Spleen (tissue), 11 donors: ENCODE measurements at regions not wholly inside any gene's neighbourhood (a gene's known extent, or its start where the extent isn't known, plus 50 kb on each side); places are given as distances from the start of the nearest gene placed in this dataset.

Experiments
- DNase-seq: peaks from one replicate; pipeline ENCODE4 v3.0.0-alpha.2; 2020
- H3K27ac ChIP-seq, 8 donors: fragments of 200-600 bp; sonication (generic) in 7 of 8; 1 replicate in 4 of 8; 2 replicates in 4 of 8; pipeline versions ENCODE4 v1.5.0 to v1.8.0; 2016 to 2021; ENCODE audit warnings: inconsistent platforms in 4 of 8, mild to moderate bottlenecking in 4 of 8, moderate library complexity in 1 of 8
- H3K27me3 ChIP-seq, 7 donors: fragments of 200-600 bp; sonication (generic) in 6 of 7; replicated peaks in 1 of 7; 1 replicate in 4 of 7; 2 replicates in 3 of 7; pipeline versions ENCODE4 v1.5.0 to v1.8.0; 2016 to 2021; ENCODE audit warnings: inconsistent platforms in 3 of 7, mild to moderate bottlenecking in 1 of 7
- H3K36me3 ChIP-seq, 6 donors: fragments of 200-600 bp; sonication (generic) in 5 of 6; 1 replicate in 4 of 6; 2 replicates in 2 of 6; pipeline versions ENCODE4 v1.5.0 to v1.8.0; 2016 to 2021; ENCODE audit warnings: inconsistent platforms in 2 of 6
- H3K4me1 ChIP-seq, 6 donors: fragments of 200-600 bp; sonication (generic) in 5 of 6; 1 replicate in 3 of 6; 2 replicates in 3 of 6; pipeline versions ENCODE4 v1.5.0 to v1.8.0; 2016 to 2021; ENCODE audit warnings: inconsistent platforms in 3 of 6
- H3K4me3 ChIP-seq, 8 donors: fragments of 200-600 bp; sonication (generic) in 7 of 8; 1 replicate in 4 of 8; 2 replicates in 4 of 8; pipeline versions ENCODE4 v1.5.0 to v1.8.0; 2016 to 2021; ENCODE audit warnings: inconsistent platforms in 4 of 8, mild to moderate bottlenecking in 4 of 8, moderate library complexity in 2 of 8
- H3K9me3 ChIP-seq, 8 donors: fragments of 200-600 bp; sonication (generic) in 7 of 8; 1 replicate in 4 of 8; 2 replicates in 4 of 8; pipeline versions ENCODE4 v1.5.0 to v1.8.0; 2016 to 2021; ENCODE audit warnings: inconsistent platforms in 4 of 8
- POLR2A ChIP-seq, 3 donors: fragments of 450-650 bp; IDR thresholded peaks; one replicate each; pipeline ENCODE4 v1.5.1; 2017; ENCODE audit warnings: antibody characterized with exemption in 3 of 3, mild to moderate bottlenecking in 1 of 3
- POLR2AphosphoS5 ChIP-seq, 3 donors: sonication (generic); formaldehyde crosslinking; IDR thresholded peaks; one replicate each; pipeline ENCODE4 v1.5.1; 2017; ENCODE audit warnings: antibody characterized with exemption in 3 of 3
- WGBS, 5 donors: extraction: QIAGEN DNeasy Blood & Tissue Kit in 3 of 5; methylation state at CpG; one replicate each; pipeline versions ENCODE4 v1.1.5 to v1.1.7; 2013 to 2018; 5-methylcytosine and 5-hydroxymethylcytosine counted together
- intact Hi-C: fragments of 100-400 bp; cut with DNase I; formaldehyde crosslinking; loops from one replicate; pipeline ENCODE4 v1.15.0; 2023; ENCODE audit warnings: low total_unique reads
- TF ChIP-seq, protein P1 (sequence below), 11 experiments: fragments of 200-600 bp in 7 of 11; fragments of 450-650 bp in 4 of 11; sonication (generic) in 4 of 11; IDR thresholded peaks in 8 of 11; conservative IDR thresholded peaks in 3 of 11; 1 replicate in 7 of 11; 2 replicates in 4 of 11; pipeline versions ENCODE4 v1.4.0 to v1.8.0; 2016 to 2021; ENCODE audit warnings: antibody characterized with exemption in 11 of 11, inconsistent platforms in 4 of 11, mild to moderate bottlenecking in 1 of 11
- donor health status: healthy with polysubstance abuse.
- donor health status: DM: no; HTN: no; CAD: no; lungs with moderate emphysema.
- donor health status: DM: no; HTN: no; CAD: no.
- donor health status: Bipolar disorder and iron deficiency.
- donor health status: healthy.
- donor health status: DM: no; HTN: no; CAD: no.
- donor health status: DM: yes; HTN: yes; CAD: no.

DNA sequence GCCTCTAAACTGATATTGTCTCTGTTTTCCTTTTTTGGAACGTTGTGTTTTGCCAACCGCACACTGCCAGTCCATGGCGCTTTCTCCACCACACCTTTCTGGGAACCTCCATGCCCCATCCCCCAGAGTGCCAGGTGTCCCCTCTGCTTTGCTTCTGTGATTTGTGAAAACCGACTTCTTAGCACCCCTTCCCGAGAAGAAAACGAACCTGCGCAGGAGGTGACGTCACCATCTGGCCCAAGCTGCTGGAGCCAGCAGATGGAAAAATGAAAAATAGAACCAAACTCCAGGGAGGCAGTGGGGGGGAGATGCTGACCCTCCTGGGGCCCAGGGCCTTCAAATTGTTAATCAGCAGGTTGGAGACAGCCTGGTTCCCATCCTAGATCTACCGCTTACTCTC lies 103.8 kb downstream of the HTR5A start:
- WGBS, 5 donors = 82 to 88% (median 84%) methylated on average over 9 of the region's 9 CpGs
- no peak overlapping the region for H3K4me3 ChIP-seq
- peaks cover 0 to 20% (median 7%) of the 10 kb centered on the region in 8 donors for H3K9me3 ChIP-seq
- no peak overlapping the region for H3K27ac ChIP-seq
- peaks cover 0 to 15% (median 0%) of the 10 kb centered on the region in 7 donors for H3K27me3 ChIP-seq
- no peak for DNase-seq
- intact Hi-C loops = no loop called here
- no peaks in the 10 kb centered on the region for H3K36me3 ChIP-seq
- TF ChIP-seq POLR2AphosphoS5 (IDR thresholded peaks at IDR 0.05) (no peak), POLR2A (IDR thresholded peaks at IDR 0.05) (no peak)
- TF ChIP-seq, protein P1, sequence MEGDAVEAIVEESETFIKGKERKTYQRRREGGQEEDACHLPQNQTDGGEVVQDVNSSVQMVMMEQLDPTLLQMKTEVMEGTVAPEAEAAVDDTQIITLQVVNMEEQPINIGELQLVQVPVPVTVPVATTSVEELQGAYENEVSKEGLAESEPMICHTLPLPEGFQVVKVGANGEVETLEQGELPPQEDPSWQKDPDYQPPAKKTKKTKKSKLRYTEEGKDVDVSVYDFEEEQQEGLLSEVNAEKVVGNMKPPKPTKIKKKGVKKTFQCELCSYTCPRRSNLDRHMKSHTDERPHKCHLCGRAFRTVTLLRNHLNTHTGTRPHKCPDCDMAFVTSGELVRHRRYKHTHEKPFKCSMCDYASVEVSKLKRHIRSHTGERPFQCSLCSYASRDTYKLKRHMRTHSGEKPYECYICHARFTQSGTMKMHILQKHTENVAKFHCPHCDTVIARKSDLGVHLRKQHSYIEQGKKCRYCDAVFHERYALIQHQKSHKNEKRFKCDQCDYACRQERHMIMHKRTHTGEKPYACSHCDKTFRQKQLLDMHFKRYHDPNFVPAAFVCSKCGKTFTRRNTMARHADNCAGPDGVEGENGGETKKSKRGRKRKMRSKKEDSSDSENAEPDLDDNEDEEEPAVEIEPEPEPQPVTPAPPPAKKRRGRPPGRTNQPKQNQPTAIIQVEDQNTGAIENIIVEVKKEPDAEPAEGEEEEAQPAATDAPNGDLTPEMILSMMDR (IDR thresholded peaks at IDR 0.05 in 8 of 11, conservative IDR thresholded peaks at IDR 0.05 in 3 of 11) = no peak
- no peaks in the 10 kb centered on the region for H3K4me1 ChIP-seq

DNA sequence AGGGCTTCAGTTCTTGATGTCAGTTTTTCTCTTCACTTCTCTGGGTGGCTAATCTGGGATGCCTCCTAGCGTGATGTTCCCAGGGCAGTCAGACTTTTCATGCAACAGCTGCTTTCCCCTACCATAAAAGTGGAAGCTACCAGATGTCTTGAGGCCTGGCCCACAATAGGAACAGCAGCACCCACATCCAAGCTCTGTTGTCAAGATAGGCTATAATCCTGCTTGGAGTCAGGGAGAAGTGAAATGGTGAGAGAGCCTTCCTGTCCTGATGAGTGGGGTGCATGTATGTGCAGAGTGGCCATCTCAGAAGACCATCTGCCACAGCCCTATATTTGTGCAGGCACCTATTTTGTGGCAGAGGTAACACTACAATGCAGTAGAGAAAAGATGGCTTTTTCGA lies 108.0 kb downstream of the HTR5A start:
- Histone ChIP-seq H3K27ac (no peak overlapping the region), H3K27me3 (peaks cover 0 to 5% (median 0%) of the 10 kb centered on the region in 7 donors), H3K4me3 (no peak overlapping the region), H3K9me3 (peaks cover 0 to 25% (median 7%) of the 10 kb centered on the region in 8 donors), H3K4me1 (no peaks in the 10 kb centered on the region), H3K36me3 (no peaks in the 10 kb centered on the region)
- intact Hi-C loops = no loop called here
- 88 to 96% (median 93%) methylated on average over 2 of the region's 2 CpGs for WGBS, 5 donors
- DNase-seq = no peak
- TF ChIP-seq POLR2AphosphoS5 (IDR thresholded peaks at IDR 0.05) = no peak
- TF ChIP-seq, protein P1 (IDR thresholded peaks at IDR 0.05 in 8 of 11, conservative IDR thresholded peaks at IDR 0.05 in 3 of 11) = no peak
- TF ChIP-seq POLR2A (IDR thresholded peaks at IDR 0.05) = no peak

DNA sequence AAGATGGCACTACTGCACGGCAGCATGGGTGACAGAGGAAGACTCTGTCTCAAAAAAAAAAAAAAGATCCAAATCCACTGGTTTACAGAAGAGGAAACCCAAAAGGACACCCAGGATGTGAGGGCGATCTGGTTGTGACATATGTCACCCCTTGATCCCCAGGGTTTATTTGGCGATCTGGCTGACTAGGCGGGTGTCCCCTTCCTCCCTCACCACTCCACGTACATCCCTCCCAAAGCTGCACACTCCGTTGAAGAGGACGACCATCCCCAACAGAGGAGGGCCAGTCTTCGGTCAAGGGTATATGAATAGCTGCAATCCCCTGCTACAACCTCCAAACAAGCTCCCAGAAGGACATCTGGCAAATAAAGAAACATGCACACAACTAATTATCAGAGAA lies 111.6 kb downstream of the HTR5A start:
- Histone ChIP-seq H3K36me3 (no peaks in the 10 kb centered on the region), H3K4me1 (no peaks in the 10 kb centered on the region), H3K9me3 (peaks cover 10 to 57% (median 35%) of the 10 kb centered on the region in 8 donors), H3K4me3 (no peak overlapping the region), H3K27ac (no peak overlapping the region), H3K27me3 (no peaks in the 10 kb centered on the region)
- intact Hi-C loops = loop anchor here (10.0 kb wide), 1 partner anchor 257 kb away; no protein-coding TSS in a partner anchor
- no peak for DNase-seq
- WGBS, 5 donors = 76 to 95% (median 82%) methylated on average over 8 of the region's 8 CpGs
- TF ChIP-seq POLR2A (IDR thresholded peaks at IDR 0.05) = no peak
- no peak for TF ChIP-seq POLR2AphosphoS5 (IDR thresholded peaks at IDR 0.05)
- TF ChIP-seq, protein P1 (IDR thresholded peaks at IDR 0.05 in 8 of 11, conservative IDR thresholded peaks at IDR 0.05 in 3 of 11) = no peak

DNA sequence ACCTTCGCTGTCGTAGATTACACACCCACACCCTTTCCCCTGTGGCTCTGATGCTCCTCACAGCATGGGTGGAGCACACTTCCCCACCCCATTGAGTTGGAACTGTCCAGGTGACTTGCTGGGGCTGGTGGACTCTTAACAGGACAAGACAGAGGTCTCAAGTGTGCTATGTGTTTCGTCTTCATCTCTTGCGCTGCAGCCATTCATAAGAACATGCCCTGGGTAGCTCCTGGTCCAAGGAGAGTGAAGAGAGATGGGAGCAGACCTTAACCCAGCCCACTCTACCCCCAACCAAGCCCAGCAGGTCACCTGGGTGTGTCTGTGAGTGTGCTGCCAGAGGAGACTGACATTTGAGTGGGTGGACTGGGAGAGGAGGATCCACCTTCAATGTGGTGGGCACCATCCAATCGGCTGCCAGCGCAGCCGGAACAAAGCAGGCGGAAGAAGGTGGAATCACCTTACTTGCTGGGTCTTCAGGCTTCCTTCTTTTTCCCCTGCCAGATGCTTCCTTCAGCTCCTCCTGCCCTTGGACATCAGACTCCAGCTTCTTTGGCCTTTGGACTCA lies 112.4 kb downstream of the HTR5A start:
- no peak for DNase-seq
- H3K27me3 ChIP-seq = peaks cover 0 to 2% (median 0%) of the 10 kb centered on the region in 7 donors
- peaks cover 10 to 57% (median 33%) of the 10 kb centered on the region in 8 donors for H3K9me3 ChIP-seq
- TF ChIP-seq POLR2AphosphoS5 (IDR thresholded peaks at IDR 0.05) = no peak
- no peak for TF ChIP-seq POLR2A (IDR thresholded peaks at IDR 0.05)
- TF ChIP-seq, protein P1 (IDR thresholded peaks at IDR 0.05 in 8 of 11, conservative IDR thresholded peaks at IDR 0.05 in 3 of 11) = no peak
- no peak overlapping the region for H3K27ac ChIP-seq
- no peaks in the 10 kb centered on the region for H3K36me3 ChIP-seq
- WGBS, 5 donors = 88 to 98% (median 94%) methylated on average over 8 of the region's 8 CpGs
- no peak overlapping the region for H3K4me3 ChIP-seq
- H3K4me1 ChIP-seq = no peaks in the 10 kb centered on the region
- intact Hi-C loops = loop anchor here (10.0 kb wide), 1 partner anchor 258 kb away; no protein-coding TSS in a partner anchor
